Neural progenitor cell (in vitro differentiated cells): ENCODE measurements at regions not wholly inside any gene's neighbourhood (a gene's known extent, or its start where the extent isn't known, plus 50 kb on each side); places are given as distances from the start of the nearest gene placed in this dataset.

Experiments
- DNase-seq: peaks from one replicate; pipeline ENCODE4 v3.0.0-alpha.2; 2016; ENCODE audit warnings: low spot score
- H2AFZ ChIP-seq: fragments of 200-600 bp; sonication (generic); replicated peaks from 2 replicates; pipeline ENCODE4 v1.6.1; 2016; ENCODE audit warnings: antibody characterized with exemption
- H3F3A ChIP-seq: fragments of 200-600 bp; sonication (generic); 2 replicates; pipeline ENCODE4 v1.6.1; 2016; ENCODE audit warnings: antibody characterized with exemption, low read depth
- H3K27ac ChIP-seq: fragments of 200-600 bp; sonication (generic); 2 replicates; pipeline ENCODE4 v1.5.1; 2016; ENCODE audit warnings: mild to moderate bottlenecking
- H3K27me3 ChIP-seq: fragments of 200-600 bp; sonication (generic); 2 replicates; pipeline ENCODE4 v1.6.1; 2016; ENCODE audit warnings: mild to moderate bottlenecking, moderate library complexity
- H3K36me3 ChIP-seq: fragments of 200-600 bp; sonication (generic); 2 replicates; pipeline ENCODE4 v1.5.1; 2016
- H3K4me1 ChIP-seq: fragments of 200-600 bp; sonication (generic); 2 replicates; pipeline ENCODE4 v1.6.1; 2016; ENCODE audit warnings: mixed run types
- H3K4me2 ChIP-seq: fragments of 200-600 bp; sonication (generic); 2 replicates; pipeline ENCODE4 v1.6.1; 2016
- H3K4me3 ChIP-seq: fragments of 200-600 bp; sonication (generic); 2 replicates; pipeline ENCODE4 v1.5.1; 2016
- H3K79me2 ChIP-seq: fragments of 200-600 bp; sonication (generic); 2 replicates; pipeline ENCODE4 v1.6.1; 2016; ENCODE audit warnings: low read depth
- H3K9ac ChIP-seq: fragments of 200-600 bp; sonication (generic); 2 replicates; pipeline ENCODE4 v1.6.1; 2016
- H3K9me3 ChIP-seq: fragments of 200-600 bp; sonication (generic); 2 replicates; pipeline ENCODE4 v1.5.1; 2016; ENCODE audit warnings: low read depth
- H4K20me1 ChIP-seq: fragments of 200-600 bp; sonication (generic); 2 replicates; pipeline ENCODE4 v1.6.1; 2016; ENCODE audit warnings: low read depth
- H3K27ac Mint-ChIP-seq: 3 replicates; pipeline ENCODE4 v1.8.0; 2021; ENCODE audit warnings: mixed read lengths
- H3K27me3 Mint-ChIP-seq: 2 replicates; pipeline ENCODE4 v1.8.0; 2022; ENCODE audit warnings: low read depth, mild to moderate bottlenecking, inconsistent platforms, moderate library complexity, mixed read lengths; ENCODE audit not compliant: insufficient read depth
- H3K36me3 Mint-ChIP-seq: 3 replicates; pipeline ENCODE4 v1.8.0; 2021; ENCODE audit warnings: mixed read lengths
- H3K4me1 Mint-ChIP-seq: 3 replicates; pipeline ENCODE4 v1.8.0; 2021; ENCODE audit warnings: mixed read lengths
- H3K4me3 Mint-ChIP-seq: 3 replicates; pipeline ENCODE4 v1.8.0; 2021; ENCODE audit warnings: mild to moderate bottlenecking, moderate library complexity, mixed read lengths
- H3K9me3 Mint-ChIP-seq: 3 replicates; pipeline ENCODE4 v1.8.0; 2020; ENCODE audit warnings: mixed read lengths
- CTCF ChIP-seq: fragments of 200-600 bp; sonication (generic); IDR thresholded peaks from 2 replicates; pipeline ENCODE4 v1.5.1; 2017; ENCODE audit warnings: antibody characterized with exemption, mild to moderate bottlenecking
- EZH2 ChIP-seq: fragments of 200-600 bp; sonication (generic); IDR thresholded peaks from 2 replicates; pipeline ENCODE4 v1.6.1; 2017; ENCODE audit warnings: antibody characterized with exemption, mild to moderate bottlenecking, moderate library complexity
- EZH2phosphoT487 ChIP-seq: fragments of 200-600 bp; sonication (generic); IDR thresholded peaks from 2 replicates; pipeline ENCODE4 v1.6.1; 2017; ENCODE audit warnings: antibody characterized with exemption

GRCh38 chr3:150146991-150147761 is 176.5 kb upstream of the PFN2 start:
- H3K79me2 ChIP-seq, result no peaks in the 10 kb centered on the region
- H3F3A ChIP-seq, result no peaks in the 10 kb centered on the region
- no peaks in the 10 kb centered on the region for H3K9me3 ChIP-seq
- no peak for TF ChIP-seq CTCF
- TF ChIP-seq EZH2, result no peak
- no peak for TF ChIP-seq EZH2phosphoT487
- no peak for DNase-seq
- H3K4me1 ChIP-seq, result peaks cover 5% of the 10 kb centered on the region
- H3K4me3 Mint-ChIP-seq, result no peak overlapping the region
- no peaks in the 10 kb centered on the region for H3K36me3 ChIP-seq
- peaks cover 2% of the 10 kb centered on the region for H3K27me3 Mint-ChIP-seq
- H3K4me3 ChIP-seq, result no peak overlapping the region
- peaks cover 65% of the 10 kb centered on the region for H3K4me1 Mint-ChIP-seq
- peak overlapping the region; percentile 36 for H2AFZ ChIP-seq
- H3K36me3 Mint-ChIP-seq, result no peaks in the 10 kb centered on the region
- H3K27ac ChIP-seq, result no peak overlapping the region
- no peak overlapping the region for H3K9ac ChIP-seq
- H3K27me3 ChIP-seq, result no peaks in the 10 kb centered on the region
- no peaks in the 10 kb centered on the region for H4K20me1 ChIP-seq
- H3K9me3 Mint-ChIP-seq, result peaks cover 4% of the 10 kb centered on the region
- H3K4me2 ChIP-seq, result no peak overlapping the region
- peak overlapping the region; percentile 70 for H3K27ac Mint-ChIP-seq

DNA sequence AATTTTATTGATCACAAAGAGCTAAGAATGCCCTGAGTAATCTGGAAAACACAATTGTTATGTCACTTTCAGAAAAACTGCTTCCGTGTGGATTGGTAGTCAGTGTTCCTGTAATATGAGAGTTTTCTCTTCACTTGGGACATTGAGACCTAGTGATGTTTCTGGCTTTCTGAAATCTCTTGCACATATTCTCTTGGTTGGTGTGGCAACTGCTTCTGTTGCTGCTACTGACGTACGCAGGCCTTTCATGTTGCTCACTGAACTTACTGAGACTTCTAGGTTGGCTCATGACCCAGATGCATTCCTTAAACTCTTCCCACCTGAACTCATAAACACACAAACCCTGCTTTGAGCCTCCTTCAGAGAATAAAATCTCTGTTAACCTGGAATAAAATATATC is 175.0 kb upstream of the PFN2 start:
- Histone ChIP-seq H3K27ac (no peak overlapping the region), H3K4me3 (no peak overlapping the region), H3F3A (no peaks in the 10 kb centered on the region), H4K20me1 (no peaks in the 10 kb centered on the region), H3K4me2 (no peak overlapping the region), H3K4me1 (peaks cover 13% of the 10 kb centered on the region), H3K36me3 (no peaks in the 10 kb centered on the region), H3K9ac (no peak overlapping the region), H2AFZ (peak overlapping the region; percentile 23), H3K79me2 (no peaks in the 10 kb centered on the region), H3K27me3 (no peaks in the 10 kb centered on the region), H3K9me3 (no peaks in the 10 kb centered on the region)
- peaks cover 2% of the 10 kb centered on the region for H3K27me3 Mint-ChIP-seq
- TF ChIP-seq EZH2phosphoT487 (no peak), EZH2 (no peak), CTCF (no peak)
- no peak for DNase-seq
- no peak overlapping the region for H3K4me3 Mint-ChIP-seq
- H3K4me1 Mint-ChIP-seq, result peaks cover 61% of the 10 kb centered on the region
- H3K36me3 Mint-ChIP-seq, result no peaks in the 10 kb centered on the region
- H3K9me3 Mint-ChIP-seq, result no peaks in the 10 kb centered on the region
- peak overlapping the region; percentile 84 for H3K27ac Mint-ChIP-seq

- Mint-ChIP-seq H3K27ac (no peak overlapping the region), H3K4me1 (peaks cover 49% of the 10 kb centered on the region), H3K36me3 (no peaks in the 10 kb centered on the region), H3K9me3 (no peaks in the 10 kb centered on the region), H3K4me3 (no peak overlapping the region), H3K27me3 (peaks cover 2% of the 10 kb centered on the region)
- no peak overlapping the region for H3K4me3 ChIP-seq
- DNase-seq, result no peak
- peaks cover 13% of the 10 kb centered on the region for H3K4me1 ChIP-seq
- no peaks in the 10 kb centered on the region for H3K79me2 ChIP-seq
- no peaks in the 10 kb centered on the region for H4K20me1 ChIP-seq
- H3K4me2 ChIP-seq, result no peak overlapping the region
- H3K27me3 ChIP-seq, result no peaks in the 10 kb centered on the region
- no peak overlapping the region for H3K9ac ChIP-seq
- H3F3A ChIP-seq, result no peaks in the 10 kb centered on the region
- no peaks in the 10 kb centered on the region for H3K36me3 ChIP-seq
- no peak overlapping the region for H3K27ac ChIP-seq
- no peaks in the 10 kb centered on the region for H3K9me3 ChIP-seq
- peak overlapping the region; percentile 28 for H2AFZ ChIP-seq
- no peak for TF ChIP-seq EZH2phosphoT487
- TF ChIP-seq CTCF, result no peak
- TF ChIP-seq EZH2, result no peak
These were observed 173.6 kb upstream of the PFN2 start for GRCh38 chr3:150144191-150144708.
